ES-I3 (cell line): ENCODE measurements at regions not wholly inside any gene's neighbourhood (a gene's known extent, or its start where the extent isn't known, plus 50 kb on each side); places are given as distances from the start of the nearest gene placed in this dataset.
"Not testable (repeated sequence)": the region's sequence is repeated elsewhere in the genome, so short reads cannot be mapped to it uniquely, and the experiment has no call there.

Experiments used
- H3K36me3 ChIP-seq: 2 replicates; pipeline ENCODE4 v1.6.1; 2013; ENCODE audit warnings: mild to moderate bottlenecking, low read length, control low read depth, moderate library complexity; ENCODE audit not compliant: insufficient read depth
- H3K4me1 ChIP-seq: 2 replicates; pipeline ENCODE4 v1.6.1; 2013; ENCODE audit warnings: mild to moderate bottlenecking, control low read depth, low read length; ENCODE audit not compliant: insufficient read depth
- H3K9ac ChIP-seq: 2 replicates; pipeline ENCODE4 v1.6.1; 2013; ENCODE audit warnings: low read depth, mild to moderate bottlenecking, low read length, moderate library complexity
- H3K9me3 ChIP-seq: 2 replicates; pipeline ENCODE4 v1.6.1; 2013; ENCODE audit warnings: mild to moderate bottlenecking, low read length, moderate library complexity; ENCODE audit not compliant: control insufficient read depth, insufficient read depth

DNA sequence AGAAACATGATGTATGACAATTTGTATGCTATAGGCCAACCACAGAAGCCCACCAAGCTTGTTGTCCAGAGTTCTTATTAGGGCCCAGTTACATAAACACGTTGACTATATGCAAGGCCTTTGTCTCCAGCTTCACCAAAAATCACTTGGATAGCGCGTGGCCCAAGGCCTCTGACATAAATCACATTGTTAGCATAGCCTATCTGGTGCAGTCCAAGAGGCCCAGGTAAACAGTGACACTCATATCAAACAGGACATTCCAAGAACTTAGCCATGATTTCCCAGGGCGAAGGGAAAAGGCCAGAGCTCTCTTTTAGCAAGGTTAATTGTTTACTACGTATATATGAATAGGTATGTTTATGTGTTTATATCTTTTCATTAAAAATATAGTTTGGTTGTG lies 337.2 kb upstream of the CELF2 start:
- H3K9ac ChIP-seq: no peak overlapping the region
- H3K4me1 ChIP-seq: no peaks in the 10 kb centered on the region

DNA sequence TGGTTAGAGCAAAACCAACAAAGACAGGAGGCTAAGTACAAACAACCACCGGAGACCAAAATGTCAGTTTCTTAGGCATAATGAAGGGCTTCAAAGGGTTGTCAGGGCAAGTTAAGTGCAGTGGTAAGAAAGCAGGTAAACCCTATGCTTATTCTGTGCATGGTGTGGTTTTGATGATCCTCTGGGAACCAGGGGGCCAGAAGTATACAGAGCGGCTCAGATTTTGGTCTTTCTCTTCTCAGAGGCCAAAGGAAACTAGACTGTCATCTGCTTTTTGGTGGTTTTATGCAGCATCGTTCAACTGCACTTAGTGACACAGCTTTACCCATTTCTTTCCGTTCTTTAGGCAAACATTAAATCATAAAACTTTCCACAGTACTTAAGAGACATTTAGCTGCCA lies 332.7 kb upstream of the CELF2 start:
- peaks cover 5% of the 10 kb centered on the region; the same call in 1 of the 2 replicates for H3K4me1 ChIP-seq
- no peaks in the 10 kb centered on the region for H3K36me3 ChIP-seq
- no peak overlapping the region for H3K9ac ChIP-seq
- H3K9me3 ChIP-seq: 0 out of 2 replicates have a peak, but pooled peaks cover 3% of the 10 kb centered on the region

More for the DNA sequence above, 337.2 kb upstream of the CELF2 start:
- no peaks in the 10 kb centered on the region for H3K9me3 ChIP-seq
- no peaks in the 10 kb centered on the region for H3K36me3 ChIP-seq

DNA sequence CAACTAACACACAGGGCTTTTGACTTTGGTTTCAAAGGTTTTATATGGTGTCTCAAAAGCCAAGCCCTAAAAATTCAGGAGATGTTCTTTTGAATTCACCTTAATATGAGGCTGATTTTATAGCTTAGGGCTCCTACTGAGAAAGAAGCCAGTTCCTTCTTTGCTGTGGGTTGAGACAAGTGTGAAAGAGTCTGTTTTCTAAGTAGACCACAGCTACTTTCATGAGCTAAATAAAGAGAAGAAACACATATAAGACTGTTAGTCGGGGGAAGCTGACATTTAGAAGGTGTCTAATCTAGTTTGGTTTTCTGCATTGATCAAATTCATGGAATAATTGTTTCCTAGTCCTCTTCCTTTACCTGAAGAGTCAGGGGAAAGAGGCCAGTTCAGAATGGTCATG lies 332.1 kb upstream of the CELF2 start:
- peaks cover 5% of the 10 kb centered on the region; the same call in 1 of the 2 replicates for H3K4me1 ChIP-seq
- H3K36me3 ChIP-seq: no peaks in the 10 kb centered on the region
- no peak overlapping the region for H3K9ac ChIP-seq

DNA sequence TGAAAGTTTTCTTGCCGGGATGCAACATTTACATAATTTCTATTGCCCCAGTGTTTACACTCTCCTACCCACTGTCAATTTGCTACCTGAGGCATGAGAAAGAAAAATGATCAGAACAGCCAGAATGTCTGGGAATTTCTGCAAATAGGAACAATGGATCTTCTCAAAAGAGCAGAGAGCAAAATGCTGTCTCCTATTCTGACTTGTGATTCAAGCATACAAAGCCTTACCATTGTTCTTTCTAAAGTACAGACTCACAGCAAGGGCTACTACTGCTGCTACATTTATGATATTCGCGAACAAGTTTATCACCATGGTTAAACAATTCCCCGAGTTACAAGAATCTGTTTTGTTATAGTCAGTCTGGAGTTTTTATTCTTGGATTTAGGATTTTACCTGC lies 329.9 kb upstream of the CELF2 start:
- Histone ChIP-seq H3K36me3 (no peaks in the 10 kb centered on the region), H3K4me1 (peaks cover 5% of the 10 kb centered on the region; the same call in 1 of the 2 replicates), H3K9me3 (0 out of 2 replicates have a peak, but pooled peaks cover 3% of the 10 kb centered on the region), H3K9ac (no peak overlapping the region)

More for the DNA sequence above, 332.1 kb upstream of the CELF2 start:
- 0 out of 2 replicates have a peak, but pooled peaks cover 3% of the 10 kb centered on the region for H3K9me3 ChIP-seq

DNA sequence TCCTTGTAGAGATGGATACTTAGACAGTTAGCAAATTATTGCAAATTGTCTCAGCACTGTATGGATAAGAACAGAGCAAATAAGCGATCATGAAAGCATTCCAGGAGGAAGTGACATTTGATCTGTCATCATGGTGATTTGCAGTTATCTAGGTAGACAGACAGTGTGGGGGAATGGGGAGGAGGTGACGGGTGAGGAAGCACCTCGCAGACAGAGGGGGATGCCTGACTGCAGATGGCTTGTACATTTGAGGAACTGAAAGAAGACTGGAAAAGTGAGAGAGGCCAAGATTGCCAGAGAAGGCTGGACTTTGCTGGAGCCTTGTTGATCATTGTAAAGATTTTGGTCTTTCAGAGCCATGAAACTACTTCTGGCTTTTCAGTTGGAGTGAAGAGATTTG lies 318.2 kb upstream of the CELF2 start:
- H3K9me3 ChIP-seq: peaks cover 3% of the 10 kb centered on the region; the same call in 1 of the 2 replicates
- no peaks in the 10 kb centered on the region for H3K36me3 ChIP-seq
- H3K4me1 ChIP-seq: peaks cover 10% of the 10 kb centered on the region; the same call in 1 of the 2 replicates
- no peak overlapping the region for H3K9ac ChIP-seq

DNA sequence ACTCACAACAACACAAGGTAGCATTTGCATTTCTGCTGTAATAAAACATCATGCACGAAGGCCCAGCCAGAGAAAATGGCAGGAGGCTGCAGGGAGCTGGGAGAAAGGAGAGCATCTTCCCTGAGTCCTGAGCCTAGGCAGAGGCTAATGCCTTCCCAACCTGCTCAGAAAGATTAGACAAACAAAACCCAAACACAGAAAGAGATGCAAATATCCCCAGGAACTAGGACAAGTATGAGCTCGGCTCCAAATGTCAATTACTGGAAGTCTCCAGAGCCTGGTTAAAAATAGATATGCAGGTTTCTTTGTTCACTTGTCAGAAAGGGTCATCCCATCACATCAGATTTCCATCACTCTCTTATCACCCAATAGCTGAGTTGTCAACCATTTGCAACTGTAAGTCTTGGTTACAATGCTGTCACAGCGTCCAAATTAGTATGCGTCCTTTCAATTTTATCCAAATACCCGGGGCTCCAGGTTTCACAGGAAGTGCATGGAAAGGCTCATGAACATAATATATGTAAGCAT lies 316.5 kb upstream of the CELF2 start:
- Histone ChIP-seq H3K9me3 (peaks cover 3% of the 10 kb centered on the region; the same call in 1 of the 2 replicates), H3K9ac (no peak overlapping the region), H3K36me3 (no peaks in the 10 kb centered on the region), H3K4me1 (peaks cover 10% of the 10 kb centered on the region; the same call in 1 of the 2 replicates)

DNA sequence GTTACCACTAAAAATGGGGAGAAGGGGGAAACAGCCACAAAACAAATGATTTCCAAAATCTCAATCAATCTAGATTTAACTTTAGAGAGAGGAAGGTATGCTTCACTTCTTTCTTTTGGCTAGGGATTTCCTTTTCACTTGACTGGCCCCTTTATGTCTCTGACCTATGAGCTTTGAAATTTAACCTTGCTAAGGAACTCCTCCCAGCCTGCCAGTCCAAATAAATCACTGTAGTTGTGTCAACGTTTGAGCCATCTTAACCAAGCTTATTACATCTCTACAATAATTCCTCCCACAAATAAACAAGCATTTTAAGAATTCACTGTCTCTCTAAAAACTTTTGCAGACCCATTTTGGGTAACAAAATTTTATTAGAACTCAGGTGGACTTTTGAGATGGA lies 315.5 kb upstream of the CELF2 start:
- Histone ChIP-seq H3K4me1 (peaks cover 5% of the 10 kb centered on the region; the same call in 1 of the 2 replicates), H3K9ac (no peak overlapping the region), H3K9me3 (no peaks in the 10 kb centered on the region; the same call in 1 of the 2 replicates), H3K36me3 (no peaks in the 10 kb centered on the region)

DNA sequence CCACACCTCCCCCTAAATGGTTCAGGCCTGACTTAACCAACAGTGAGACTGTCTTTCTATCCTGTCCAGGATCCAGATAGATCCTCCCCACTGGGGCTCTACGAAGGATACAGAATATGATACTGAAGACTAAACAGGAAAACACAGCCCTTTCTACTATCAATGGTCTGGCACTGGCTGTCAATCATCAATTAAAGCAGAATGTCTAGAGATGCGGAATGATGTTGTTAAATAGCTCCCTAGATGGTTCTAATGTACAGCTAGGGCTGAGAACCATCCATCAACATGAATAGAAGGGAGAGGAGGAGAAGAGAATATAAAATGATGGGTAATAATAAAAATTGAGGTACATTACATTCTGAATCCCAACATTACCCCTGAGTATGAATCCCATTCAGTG lies 314.3 kb upstream of the CELF2 start:
- no peak overlapping the region for H3K9ac ChIP-seq
- no peaks in the 10 kb centered on the region for H3K36me3 ChIP-seq
- no peaks in the 10 kb centered on the region for H3K9me3 ChIP-seq
- H3K4me1 ChIP-seq: no peaks in the 10 kb centered on the region

DNA sequence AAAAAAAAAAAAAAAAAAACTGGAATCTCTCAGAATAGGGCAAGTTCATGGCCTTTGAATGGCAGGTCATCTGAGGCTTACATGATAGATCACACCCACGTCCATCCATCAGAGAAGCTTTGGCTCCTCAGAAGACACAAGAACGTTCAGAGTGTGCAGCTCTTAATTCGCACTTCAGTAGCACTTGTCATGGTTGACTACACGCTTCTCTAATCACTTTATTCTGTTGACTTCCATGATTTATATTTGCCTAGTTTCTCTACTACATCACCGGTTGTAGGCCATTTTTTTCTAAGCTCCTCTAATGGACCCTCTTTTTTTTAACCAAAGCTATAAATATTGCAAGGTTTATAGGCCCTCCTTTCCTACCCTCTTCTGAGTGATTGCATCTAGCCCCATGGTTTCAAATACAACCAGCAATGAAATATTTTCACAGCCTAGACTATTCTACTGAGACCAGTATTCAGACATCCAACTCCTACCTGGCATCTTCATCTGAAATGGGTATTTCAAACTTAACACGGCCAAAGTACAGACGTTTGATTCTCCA lies 305.4 kb upstream of the CELF2 start:
- no peaks in the 10 kb centered on the region for H3K9me3 ChIP-seq
- H3K4me1 ChIP-seq: peaks cover 12% of the 10 kb centered on the region
- H3K9ac ChIP-seq: no peak overlapping the region
- H3K36me3 ChIP-seq: no peaks in the 10 kb centered on the region

DNA sequence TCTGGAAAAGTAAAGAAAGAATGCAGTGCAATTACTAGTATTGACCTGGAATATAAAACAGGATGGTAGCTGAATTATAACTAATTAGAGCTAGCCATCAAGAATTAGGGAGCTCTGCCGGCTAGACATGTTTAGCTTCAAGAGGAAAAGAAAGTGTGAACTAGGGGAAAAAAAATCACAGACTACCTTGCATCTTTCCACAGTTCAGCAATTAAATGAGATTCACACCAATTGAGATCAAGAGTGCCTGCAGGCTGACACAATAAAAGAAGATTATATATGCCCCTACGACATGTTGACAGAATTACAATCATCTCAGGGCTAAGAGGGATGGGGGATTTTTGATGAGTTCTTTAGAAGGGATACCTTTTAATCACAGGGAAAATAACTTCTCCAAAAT lies 303.3 kb upstream of the CELF2 start:
- Histone ChIP-seq H3K36me3 (no peaks in the 10 kb centered on the region), H3K9me3 (no peaks in the 10 kb centered on the region), H3K4me1 (peaks cover 7% of the 10 kb centered on the region), H3K9ac (no peak overlapping the region)

DNA sequence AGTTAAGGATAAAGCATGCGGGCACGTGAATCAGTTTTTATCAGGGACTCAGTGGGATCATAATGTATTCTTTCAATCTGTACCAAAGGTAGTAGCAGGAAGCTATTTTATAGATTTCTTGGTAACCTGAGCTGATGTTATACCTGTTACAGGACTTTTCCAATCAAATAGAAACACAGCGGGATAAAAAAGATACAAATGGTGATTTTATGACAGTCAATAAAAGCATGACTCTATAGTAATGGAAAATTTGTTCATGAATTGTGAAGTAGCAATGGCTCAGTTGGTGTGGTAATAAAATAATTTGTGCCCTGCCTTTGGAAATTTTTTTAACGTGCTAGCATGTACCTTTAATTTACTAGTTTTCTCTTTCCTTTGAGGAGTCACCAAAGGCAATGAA lies 300.7 kb upstream of the CELF2 start:
- no peaks in the 10 kb centered on the region for H3K4me1 ChIP-seq
- no peaks in the 10 kb centered on the region for H3K9me3 ChIP-seq
- no peaks in the 10 kb centered on the region for H3K36me3 ChIP-seq
- H3K9ac ChIP-seq: no peak overlapping the region

DNA sequence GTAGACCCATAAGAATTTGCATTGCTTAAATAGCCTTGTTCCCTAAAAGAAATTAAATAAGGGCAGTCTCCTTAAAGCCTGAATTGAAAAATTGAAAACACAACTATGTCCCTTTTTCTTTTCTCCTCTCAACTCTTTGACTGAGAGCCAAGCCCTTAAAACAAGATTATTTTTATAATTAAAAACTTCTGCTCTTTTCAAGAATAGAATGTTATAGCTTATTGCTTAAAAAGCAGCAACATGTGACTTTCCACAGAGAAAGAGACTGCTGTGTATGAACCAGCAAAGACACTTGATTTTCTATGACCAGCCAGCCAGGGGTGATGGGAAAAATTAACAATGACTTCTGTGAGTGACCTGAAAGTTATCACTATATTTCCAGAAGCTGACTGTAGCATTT lies 295.2 kb upstream of the CELF2 start:
- Histone ChIP-seq H3K9ac (no peak overlapping the region), H3K36me3 (no peaks in the 10 kb centered on the region), H3K4me1 (no peaks in the 10 kb centered on the region), H3K9me3 (no peaks in the 10 kb centered on the region)

DNA sequence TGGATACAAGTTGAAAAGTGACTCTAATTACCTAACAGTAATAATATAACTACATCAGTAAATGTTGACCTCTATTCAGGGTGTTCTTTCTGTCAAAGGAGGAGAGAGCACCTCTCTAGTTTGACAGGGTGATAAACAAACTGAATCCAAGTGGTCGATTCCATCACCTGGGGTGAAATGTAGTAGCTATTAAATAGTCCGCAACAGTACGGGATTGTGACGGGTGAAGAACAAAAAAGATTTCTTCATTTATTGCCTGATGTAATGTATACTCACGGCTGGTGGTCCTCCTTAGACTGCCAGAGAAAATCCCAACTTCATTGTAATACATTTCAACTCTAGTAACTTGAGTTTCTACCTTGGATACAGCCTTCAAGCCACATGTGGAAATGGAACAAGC lies 292.5 kb upstream of the CELF2 start:
- H3K9ac ChIP-seq: no peak overlapping the region
- H3K36me3 ChIP-seq: no peaks in the 10 kb centered on the region
- H3K9me3 ChIP-seq: no peaks in the 10 kb centered on the region
- no peaks in the 10 kb centered on the region for H3K4me1 ChIP-seq

DNA sequence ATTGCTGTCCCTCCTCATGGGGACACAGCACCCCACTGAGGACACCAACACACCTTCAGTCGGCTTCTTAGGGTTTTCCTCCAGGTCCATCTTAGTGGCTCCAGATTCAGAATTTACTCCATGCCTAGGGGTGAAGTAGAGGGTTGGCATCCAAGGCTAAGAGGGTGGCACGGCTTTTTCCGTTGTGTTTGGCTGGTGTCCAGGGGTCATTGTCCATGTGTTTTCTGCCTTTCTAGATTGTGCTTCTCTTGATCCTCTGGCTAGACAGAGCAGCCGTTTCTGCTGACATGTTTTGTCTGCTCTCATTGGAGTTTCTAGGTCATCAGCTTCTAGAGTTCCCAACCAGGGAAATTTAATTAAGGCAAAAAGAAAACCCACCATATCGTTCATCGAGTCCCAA lies 291.6 kb upstream of the CELF2 start:
- Histone ChIP-seq H3K4me1 (no peaks in the 10 kb centered on the region), H3K9me3 (no peaks in the 10 kb centered on the region), H3K9ac (no peak overlapping the region), H3K36me3 (no peaks in the 10 kb centered on the region)

DNA sequence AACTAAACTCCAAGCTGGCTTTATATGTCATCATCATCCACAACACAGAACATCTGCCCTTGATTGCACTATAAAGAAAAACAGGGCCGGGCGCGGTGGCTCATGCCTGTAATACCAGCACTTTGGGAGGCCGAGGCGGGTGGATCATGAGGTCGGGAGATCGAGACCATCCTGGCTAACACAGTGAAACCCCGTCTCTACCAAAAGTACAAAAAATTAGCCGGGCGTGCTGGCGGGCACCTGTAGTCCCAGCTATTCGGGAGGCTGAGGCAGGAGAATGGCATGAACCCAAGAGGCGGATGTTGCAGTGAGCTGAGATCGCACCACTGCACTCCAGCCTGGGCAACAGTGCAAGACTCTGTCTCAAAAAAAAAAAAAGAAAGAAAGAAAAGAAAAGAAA lies 290.3 kb upstream of the CELF2 start:
- not testable (repeated sequence) for H3K4me1 ChIP-seq, H3K9ac ChIP-seq, H3K36me3 ChIP-seq, H3K9me3 ChIP-seq
